ENCODE measurements at regions not wholly inside any gene's neighbourhood (a gene's known extent, or its start where the extent isn't known, plus 50 kb on each side); places are given as distances from the start of the nearest gene placed in this dataset.

GRCh38 chr6:113642001-113642713 lies 215.0 kb upstream of the MARCKS start:
- TF ChIP-seq TEAD4 (IDR thresholded peaks at IDR 0.05; ENCODE audit: borderline replicate concordance, insufficient read depth): no peak
- TF ChIP-seq CTCF (IDR thresholded peaks at IDR 0.05): no peak
- no peak for TF ChIP-seq EZH2phosphoT487 (IDR thresholded peaks at IDR 0.05; ENCODE audit: borderline replicate concordance, low read depth)
- no peak for TF ChIP-seq MAX (IDR thresholded peaks at IDR 0.05; ENCODE audit: low read depth)
- TF ChIP-seq MXI1 (IDR thresholded peaks at IDR 0.05; ENCODE audit: low read depth, low read length): no peak
- no peak for TF ChIP-seq REST (IDR thresholded peaks at IDR 0.05; ENCODE audit: low read depth, low read length)
- TF ChIP-seq USF2 (IDR thresholded peaks at IDR 0.05; ENCODE audit: borderline replicate concordance, low read depth, low read length): no peak
- no peak for TF ChIP-seq TAF1 (IDR thresholded peaks at IDR 0.05; ENCODE audit: borderline replicate concordance, low read depth, low read length)
- no peak for TF ChIP-seq JUND (IDR thresholded peaks at IDR 0.05)
- TF ChIP-seq TCF12 (IDR thresholded peaks at IDR 0.05): no peak
- TF ChIP-seq NFIC (IDR thresholded peaks at IDR 0.05; ENCODE audit: borderline replicate concordance): no peak

Data from SK-N-SH (cell line).